SK-N-SH treated with all-trans-retinoic acid at 6 μM for 48 hours (cell line): ENCODE measurements at regions not wholly inside any gene's neighbourhood (a gene's known extent, or its start where the extent isn't known, plus 50 kb on each side); places are given as distances from the start of the nearest gene placed in this dataset.

Experiments
- ATAC-seq: fragments of 200-7000 bp; cut with Tn5 transposase; 3 replicates; pipeline ENCODE4 v1.9.1; 2020; ENCODE audit warnings: mild to moderate bottlenecking, moderate library complexity
- ARNTL ChIP-seq: fragments of 450-650 bp; formaldehyde crosslinking; IDR thresholded peaks from 2 replicates; pipeline ENCODE4 v1.5.0; 2020; ENCODE audit warnings: low read depth, mild to moderate bottlenecking, moderate library complexity, borderline replicate concordance
- CSDC2 ChIP-seq: fragments of 250-450 bp; sonication (Bioruptor Pico); IDR thresholded peaks from 2 replicates; pipeline ENCODE4 v1.5.0; 2020; ENCODE audit warnings: mild to moderate bottlenecking, moderate library complexity
- ESRRG ChIP-seq: fragments of 250-450 bp; sonication (Bioruptor Pico); IDR thresholded peaks from 2 replicates; pipeline ENCODE4 v1.6.1; 2021; ENCODE audit warnings: mild to moderate bottlenecking
- GLIS3 ChIP-seq: fragments of 250-450 bp; sonication (Bioruptor Pico); IDR thresholded peaks from 2 replicates; pipeline ENCODE4 v1.5.0; 2020; ENCODE audit warnings: mild to moderate bottlenecking, moderate library complexity
- ISL1 ChIP-seq: fragments of 250-450 bp; sonication (Bioruptor Pico); IDR thresholded peaks from 2 replicates; pipeline ENCODE4 v2.1.2; 2022; ENCODE audit warnings: mild to moderate bottlenecking, moderate library complexity
- OSR1 ChIP-seq: fragments of 250-450 bp; sonication (Bioruptor Pico); IDR thresholded peaks from 2 replicates; pipeline ENCODE4 v1.8.0; 2022; ENCODE audit warnings: moderate library complexity, mild to moderate bottlenecking, inconsistent platforms
- PPARA ChIP-seq: fragments of 250-450 bp; sonication (Bioruptor Pico); IDR thresholded peaks from 2 replicates; pipeline ENCODE4 v1.5.0; 2020; ENCODE audit warnings: mild to moderate bottlenecking, borderline replicate concordance
- RARB ChIP-seq: fragments of 250-450 bp; sonication (Bioruptor Pico); IDR thresholded peaks from 2 replicates; pipeline ENCODE4 v1.8.0; 2021; ENCODE audit warnings: mild to moderate bottlenecking, moderate library complexity
- SNAI2 ChIP-seq: fragments of 250-450 bp; sonication (Bioruptor Pico); IDR thresholded peaks from 2 replicates; pipeline ENCODE4 v1.5.0; 2020; ENCODE audit warnings: mild to moderate bottlenecking, moderate library complexity
- TCF4 ChIP-seq: fragments of 250-450 bp; sonication (Bioruptor Pico); IDR thresholded peaks from 2 replicates; pipeline ENCODE4 v1.8.0; 2021; ENCODE audit warnings: mild to moderate bottlenecking, moderate library complexity, borderline replicate concordance
- ZC3H10 ChIP-seq: fragments of 250-450 bp; sonication (Bioruptor Pico); IDR thresholded peaks from 2 replicates; pipeline ENCODE4 v1.5.1; 2021; ENCODE audit warnings: mild to moderate bottlenecking, moderate library complexity
- ZFP3 ChIP-seq: fragments of 250-450 bp; sonication (Bioruptor Pico); IDR thresholded peaks from 2 replicates; pipeline ENCODE4 v1.5.0; 2020; ENCODE audit warnings: mild to moderate bottlenecking, moderate library complexity
- ZFP30 ChIP-seq: fragments of 450-650 bp; formaldehyde crosslinking; IDR thresholded peaks from 2 replicates; pipeline ENCODE4 v1.5.0; 2022; ENCODE audit warnings: mild to moderate bottlenecking, moderate library complexity
- ZNF565 ChIP-seq: fragments of 450-650 bp; formaldehyde crosslinking; conservative IDR thresholded peaks from 2 replicates; pipeline ENCODE4 v1.5.0; 2020; ENCODE audit warnings: low read depth, mild to moderate bottlenecking, moderate library complexity
- ZNF8 ChIP-seq: fragments of 450-650 bp; formaldehyde crosslinking; IDR thresholded peaks from 2 replicates; pipeline ENCODE4 v1.5.0; 2020; ENCODE audit warnings: mild to moderate bottlenecking, moderate library complexity
- TF ChIP-seq, protein P1 (sequence below): fragments of 250-450 bp; sonication (Bioruptor Pico); IDR thresholded peaks from 2 replicates; pipeline ENCODE4 v1.5.1; 2021; ENCODE audit warnings: mild to moderate bottlenecking, moderate library complexity
- TF ChIP-seq, protein P2 (sequence below): fragments of 250-450 bp; sonication (Bioruptor Pico); IDR thresholded peaks from 2 replicates; pipeline ENCODE4 v1.8.0; 2021; ENCODE audit warnings: low read depth, mild to moderate bottlenecking, moderate library complexity, borderline replicate concordance
- TF ChIP-seq, protein P3 (sequence below): fragments of 250-450 bp; sonication (Bioruptor Pico); IDR thresholded peaks from 2 replicates; pipeline ENCODE4 v1.8.0; 2020; ENCODE audit warnings: mild to moderate bottlenecking, moderate library complexity, borderline replicate concordance
- TF ChIP-seq, protein P4 (sequence below): fragments of 250-450 bp; sonication (Bioruptor Pico); IDR thresholded peaks from 2 replicates; pipeline ENCODE4 v1.5.0; 2020; ENCODE audit warnings: mild to moderate bottlenecking, moderate library complexity
- TF ChIP-seq, protein P5 (sequence below): fragments of 250-450 bp; sonication (Bioruptor Pico); IDR thresholded peaks from 2 replicates; pipeline ENCODE4 v1.5.1; 2020; ENCODE audit warnings: low read depth, mild to moderate bottlenecking, moderate library complexity

DNA sequence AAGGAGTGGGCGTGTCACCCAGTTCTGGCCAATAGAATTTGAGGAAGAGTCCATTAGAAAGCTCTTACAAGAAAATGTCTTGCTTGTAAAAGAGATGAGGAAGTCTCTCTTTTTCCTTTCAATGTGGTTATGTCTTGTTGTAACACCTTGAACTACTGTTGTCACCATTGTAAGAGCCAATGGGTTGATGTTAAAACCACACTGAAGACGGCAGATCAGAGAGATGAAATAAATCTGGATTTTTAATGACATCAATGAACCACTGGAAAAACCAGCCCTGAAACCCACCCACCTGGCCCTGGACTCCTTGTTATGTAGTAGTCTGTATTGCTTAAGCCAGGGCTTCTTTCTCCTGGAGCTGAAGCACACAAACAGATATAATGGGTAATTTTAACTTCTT, 83.8 kb upstream of the ERCC6L2 start (continued):
- TF ChIP-seq, protein P1, sequence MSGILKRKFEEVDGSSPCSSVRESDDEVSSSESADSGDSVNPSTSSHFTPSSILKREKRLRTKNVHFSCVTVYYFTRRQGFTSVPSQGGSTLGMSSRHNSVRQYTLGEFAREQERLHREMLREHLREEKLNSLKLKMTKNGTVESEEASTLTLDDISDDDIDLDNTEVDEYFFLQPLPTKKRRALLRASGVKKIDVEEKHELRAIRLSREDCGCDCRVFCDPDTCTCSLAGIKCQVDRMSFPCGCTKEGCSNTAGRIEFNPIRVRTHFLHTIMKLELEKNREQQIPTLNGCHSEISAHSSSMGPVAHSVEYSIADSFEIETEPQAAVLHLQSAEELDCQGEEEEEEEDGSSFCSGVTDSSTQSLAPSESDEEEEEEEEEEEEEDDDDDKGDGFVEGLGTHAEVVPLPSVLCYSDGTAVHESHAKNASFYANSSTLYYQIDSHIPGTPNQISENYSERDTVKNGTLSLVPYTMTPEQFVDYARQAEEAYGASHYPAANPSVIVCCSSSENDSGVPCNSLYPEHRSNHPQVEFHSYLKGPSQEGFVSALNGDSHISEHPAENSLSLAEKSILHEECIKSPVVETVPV (CRISPR knock-in tag), result no peak

DNA sequence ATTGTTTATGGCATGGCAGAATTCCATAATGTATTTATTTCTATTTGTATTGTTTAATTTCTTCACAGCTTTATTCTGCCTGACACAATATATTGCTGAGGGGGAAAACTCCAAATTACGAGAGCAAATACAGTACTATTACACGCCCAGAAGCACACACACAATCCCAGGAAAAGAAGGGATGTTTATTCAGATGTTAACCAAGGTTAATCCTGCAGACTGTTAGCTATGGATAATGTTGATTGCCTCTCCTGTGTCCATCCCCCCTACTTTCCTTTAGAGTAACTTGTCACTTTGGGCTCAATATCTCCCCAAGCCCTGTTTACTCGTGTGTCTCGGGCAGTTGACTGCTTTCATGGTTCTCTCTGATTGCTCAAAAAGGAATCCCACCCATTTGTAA, 84.2 kb upstream of the ERCC6L2 start:
- no peak for ATAC-seq
- TF ChIP-seq ISL1, result no peak
- TF ChIP-seq, protein P2, sequence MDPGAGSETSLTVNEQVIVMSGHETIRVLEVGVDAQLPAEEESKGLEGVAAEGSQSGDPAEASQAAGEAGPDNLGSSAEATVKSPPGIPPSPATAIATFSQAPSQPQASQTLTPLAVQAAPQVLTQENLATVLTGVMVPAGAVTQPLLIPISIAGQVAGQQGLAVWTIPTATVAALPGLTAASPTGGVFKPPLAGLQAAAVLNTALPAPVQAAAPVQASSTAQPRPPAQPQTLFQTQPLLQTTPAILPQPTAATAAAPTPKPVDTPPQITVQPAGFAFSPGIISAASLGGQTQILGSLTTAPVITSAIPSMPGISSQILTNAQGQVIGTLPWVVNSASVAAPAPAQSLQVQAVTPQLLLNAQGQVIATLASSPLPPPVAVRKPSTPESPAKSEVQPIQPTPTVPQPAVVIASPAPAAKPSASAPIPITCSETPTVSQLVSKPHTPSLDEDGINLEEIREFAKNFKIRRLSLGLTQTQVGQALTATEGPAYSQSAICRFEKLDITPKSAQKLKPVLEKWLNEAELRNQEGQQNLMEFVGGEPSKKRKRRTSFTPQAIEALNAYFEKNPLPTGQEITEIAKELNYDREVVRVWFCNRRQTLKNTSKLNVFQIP (CRISPR knock-in tag), result no peak
- TF ChIP-seq ZNF565 (CRISPR knock-in tag), result no peak
- no peak for TF ChIP-seq CSDC2
- TF ChIP-seq ARNTL (CRISPR knock-in tag), result no peak
- TF ChIP-seq ESRRG (CRISPR knock-in tag), result no peak
- TF ChIP-seq GLIS3, result no peak
- no peak for TF ChIP-seq OSR1
- no peak for TF ChIP-seq SNAI2 (CRISPR knock-in tag)
- TF ChIP-seq, protein P1 (CRISPR knock-in tag), result no peak
- no peak for TF ChIP-seq TCF4 (CRISPR knock-in tag)
- TF ChIP-seq, protein P3, sequence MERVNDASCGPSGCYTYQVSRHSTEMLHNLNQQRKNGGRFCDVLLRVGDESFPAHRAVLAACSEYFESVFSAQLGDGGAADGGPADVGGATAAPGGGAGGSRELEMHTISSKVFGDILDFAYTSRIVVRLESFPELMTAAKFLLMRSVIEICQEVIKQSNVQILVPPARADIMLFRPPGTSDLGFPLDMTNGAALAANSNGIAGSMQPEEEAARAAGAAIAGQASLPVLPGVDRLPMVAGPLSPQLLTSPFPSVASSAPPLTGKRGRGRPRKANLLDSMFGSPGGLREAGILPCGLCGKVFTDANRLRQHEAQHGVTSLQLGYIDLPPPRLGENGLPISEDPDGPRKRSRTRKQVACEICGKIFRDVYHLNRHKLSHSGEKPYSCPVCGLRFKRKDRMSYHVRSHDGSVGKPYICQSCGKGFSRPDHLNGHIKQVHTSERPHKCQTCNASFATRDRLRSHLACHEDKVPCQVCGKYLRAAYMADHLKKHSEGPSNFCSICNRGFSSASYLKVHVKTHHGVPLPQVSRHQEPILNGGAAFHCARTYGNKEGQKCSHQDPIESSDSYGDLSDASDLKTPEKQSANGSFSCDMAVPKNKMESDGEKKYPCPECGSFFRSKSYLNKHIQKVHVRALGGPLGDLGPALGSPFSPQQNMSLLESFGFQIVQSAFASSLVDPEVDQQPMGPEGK (CRISPR knock-in tag), result no peak

DNA sequence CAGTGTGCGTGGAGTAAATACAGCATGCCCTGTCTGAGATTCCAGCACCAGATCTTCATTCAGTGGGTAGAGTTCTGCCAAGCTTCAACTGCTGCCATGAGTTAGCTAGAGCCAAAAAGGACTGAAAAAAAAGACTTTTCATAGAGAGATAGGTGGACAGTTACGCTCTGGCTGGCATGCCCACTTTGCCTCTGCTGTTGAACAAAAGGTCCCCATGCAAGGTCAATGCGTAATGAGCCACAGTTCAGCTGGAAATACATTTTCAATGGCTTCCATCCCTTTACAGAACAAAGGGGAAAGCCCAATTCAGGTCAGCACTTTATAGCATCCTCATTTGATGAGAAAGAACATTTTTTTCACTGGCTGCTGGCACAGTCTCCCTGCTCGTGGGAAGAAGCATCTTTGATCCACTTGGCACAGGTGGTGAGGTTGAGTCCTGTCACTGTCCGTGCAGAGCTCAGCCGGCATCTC, 86.9 kb upstream of the ERCC6L2 start:
- ATAC-seq, result no peak
- TF ChIP-seq PPARA (CRISPR knock-in tag) (no peak), ISL1 (no peak), ZC3H10 (CRISPR knock-in tag) (no peak), ARNTL (CRISPR knock-in tag) (no peak), CSDC2 (no peak), GLIS3 (no peak), TCF4 (CRISPR knock-in tag) (no peak), ESRRG (CRISPR knock-in tag) (no peak), RARB (CRISPR knock-in tag) (no peak), ZNF8 (CRISPR knock-in tag) (no peak), ZFP30 (CRISPR knock-in tag) (no peak), OSR1 (no peak), ZFP3 (CRISPR knock-in tag) (no peak), ZNF565 (CRISPR knock-in tag) (no peak), SNAI2 (CRISPR knock-in tag) (no peak)
- TF ChIP-seq, protein P1 (CRISPR knock-in tag), result no peak
- TF ChIP-seq, protein P3 (CRISPR knock-in tag), result no peak
- TF ChIP-seq, protein P4, sequence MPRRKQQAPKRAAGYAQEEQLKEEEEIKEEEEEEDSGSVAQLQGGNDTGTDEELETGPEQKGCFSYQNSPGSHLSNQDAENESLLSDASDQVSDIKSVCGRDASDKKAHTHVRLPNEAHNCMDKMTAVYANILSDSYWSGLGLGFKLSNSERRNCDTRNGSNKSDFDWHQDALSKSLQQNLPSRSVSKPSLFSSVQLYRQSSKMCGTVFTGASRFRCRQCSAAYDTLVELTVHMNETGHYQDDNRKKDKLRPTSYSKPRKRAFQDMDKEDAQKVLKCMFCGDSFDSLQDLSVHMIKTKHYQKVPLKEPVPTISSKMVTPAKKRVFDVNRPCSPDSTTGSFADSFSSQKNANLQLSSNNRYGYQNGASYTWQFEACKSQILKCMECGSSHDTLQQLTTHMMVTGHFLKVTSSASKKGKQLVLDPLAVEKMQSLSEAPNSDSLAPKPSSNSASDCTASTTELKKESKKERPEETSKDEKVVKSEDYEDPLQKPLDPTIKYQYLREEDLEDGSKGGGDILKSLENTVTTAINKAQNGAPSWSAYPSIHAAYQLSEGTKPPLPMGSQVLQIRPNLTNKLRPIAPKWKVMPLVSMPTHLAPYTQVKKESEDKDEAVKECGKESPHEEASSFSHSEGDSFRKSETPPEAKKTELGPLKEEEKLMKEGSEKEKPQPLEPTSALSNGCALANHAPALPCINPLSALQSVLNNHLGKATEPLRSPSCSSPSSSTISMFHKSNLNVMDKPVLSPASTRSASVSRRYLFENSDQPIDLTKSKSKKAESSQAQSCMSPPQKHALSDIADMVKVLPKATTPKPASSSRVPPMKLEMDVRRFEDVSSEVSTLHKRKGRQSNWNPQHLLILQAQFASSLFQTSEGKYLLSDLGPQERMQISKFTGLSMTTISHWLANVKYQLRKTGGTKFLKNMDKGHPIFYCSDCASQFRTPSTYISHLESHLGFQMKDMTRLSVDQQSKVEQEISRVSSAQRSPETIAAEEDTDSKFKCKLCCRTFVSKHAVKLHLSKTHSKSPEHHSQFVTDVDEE (CRISPR knock-in tag), result no peak
- TF ChIP-seq, protein P2 (CRISPR knock-in tag), result no peak
- TF ChIP-seq, protein P5, sequence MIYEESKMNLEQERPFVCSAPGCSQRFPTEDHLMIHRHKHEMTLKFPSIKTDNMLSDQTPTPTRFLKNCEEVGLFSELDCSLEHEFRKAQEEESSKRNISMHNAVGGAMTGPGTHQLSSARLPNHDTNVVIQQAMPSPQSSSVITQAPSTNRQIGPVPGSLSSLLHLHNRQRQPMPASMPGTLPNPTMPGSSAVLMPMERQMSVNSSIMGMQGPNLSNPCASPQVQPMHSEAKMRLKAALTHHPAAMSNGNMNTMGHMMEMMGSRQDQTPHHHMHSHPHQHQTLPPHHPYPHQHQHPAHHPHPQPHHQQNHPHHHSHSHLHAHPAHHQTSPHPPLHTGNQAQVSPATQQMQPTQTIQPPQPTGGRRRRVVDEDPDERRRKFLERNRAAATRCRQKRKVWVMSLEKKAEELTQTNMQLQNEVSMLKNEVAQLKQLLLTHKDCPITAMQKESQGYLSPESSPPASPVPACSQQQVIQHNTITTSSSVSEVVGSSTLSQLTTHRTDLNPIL (CRISPR knock-in tag), result no peak
